Epithelial cell of esophagus (primary cell): ENCODE measurements at regions not wholly inside any gene's neighbourhood (a gene's known extent, or its start where the extent isn't known, plus 50 kb on each side); places are given as distances from the start of the nearest gene placed in this dataset.
A peak's percentile ranks its signal among the peaks of the same experiment; 100 is the strongest.
"Not testable (repeated sequence)": the region's sequence is repeated elsewhere in the genome, so short reads cannot be mapped to it uniquely, and the experiment has no call there.

Experiments
- DNase-seq: peaks from one replicate; pipeline ENCODE4 v3.0.0; 2010; ENCODE audit warnings: low read depth
- H3K4me3 ChIP-seq: 2 replicates; pipeline ENCODE4 v1.5.1; 2011; ENCODE audit warnings: mild to moderate bottlenecking, low read length, control low read depth
- CTCF ChIP-seq: IDR thresholded peaks from 2 replicates; pipeline ENCODE4 v1.5.1; 2011; ENCODE audit warnings: low read depth, mild to moderate bottlenecking, low read length, control low read depth, inconsistent platforms; ENCODE audit not compliant: insufficient read depth; ENCODE audit errors: missing control alignments

DNA sequence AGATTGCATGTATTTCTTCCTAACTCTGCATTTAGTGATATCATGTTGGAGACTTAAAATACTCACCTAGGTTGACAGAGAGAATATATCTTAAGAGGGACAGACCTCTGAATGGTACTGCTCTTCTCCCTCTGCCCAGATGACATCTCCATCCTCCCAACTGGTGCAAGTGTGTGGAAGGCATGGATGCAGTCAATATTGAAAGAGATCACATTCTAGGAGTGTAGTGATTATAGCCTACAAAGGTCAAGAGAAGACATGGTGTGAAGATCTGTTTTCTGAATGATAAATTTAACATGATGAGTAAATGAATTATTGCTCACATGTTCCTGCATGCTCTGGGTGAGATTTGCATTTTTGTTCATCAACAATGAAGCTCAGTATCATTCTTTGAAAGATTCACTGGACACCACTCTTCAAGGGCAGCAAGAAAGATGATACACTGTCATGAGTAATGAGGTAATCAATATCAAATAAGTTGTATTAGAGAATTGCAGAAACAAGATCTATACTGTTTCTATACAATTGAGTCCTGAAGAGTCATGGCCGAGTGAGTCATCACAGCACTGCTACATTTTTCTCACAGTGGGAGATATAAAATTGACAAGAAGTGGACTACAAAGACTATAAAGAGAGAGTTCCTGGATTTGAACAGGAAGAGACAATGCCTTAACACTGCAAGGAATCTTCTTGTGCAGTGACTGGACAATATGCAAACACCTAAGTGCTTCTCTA is 183.3 kb upstream of the KRR1 start:
- H3K4me3 ChIP-seq: no peak overlapping the region
- no peak for TF ChIP-seq CTCF
- peak; percentile 65 for DNase-seq

GRCh38 chr12:75692876-75693275 is 181.5 kb upstream of the KRR1 start:
- TF ChIP-seq CTCF: no peak
- no peak overlapping the region for H3K4me3 ChIP-seq
- DNase-seq: no peak

DNA sequence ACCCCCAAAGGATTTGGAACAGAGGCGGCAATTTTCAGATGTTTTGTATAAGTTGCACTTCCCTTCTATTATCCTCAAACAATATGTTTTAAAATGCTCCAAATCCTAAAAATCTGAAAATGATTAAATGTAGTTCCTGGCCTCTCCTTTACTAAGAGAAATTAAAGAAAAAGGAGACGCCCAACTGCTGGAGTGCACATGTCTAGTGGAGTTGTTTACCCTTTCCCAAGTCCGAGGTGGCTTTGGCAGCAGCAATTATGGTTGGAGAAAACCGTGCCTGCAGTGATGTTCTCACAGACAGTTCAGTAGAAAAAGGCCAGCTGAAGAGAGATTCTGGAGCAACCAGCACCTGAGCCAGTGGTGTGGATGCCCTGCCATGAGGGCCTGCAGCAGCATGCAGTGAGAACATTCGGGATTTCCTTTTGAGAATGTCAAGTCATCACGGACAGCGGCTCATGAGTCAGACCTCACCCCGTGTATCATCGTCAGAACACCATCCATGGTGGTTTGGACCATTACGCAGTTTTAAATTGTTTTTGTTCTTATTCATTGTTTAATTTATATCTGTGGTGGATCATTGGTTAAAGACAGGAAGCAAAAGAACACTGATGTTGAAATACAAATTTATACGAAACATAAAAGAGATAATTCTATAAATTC is 179.0 kb upstream of the KRR1 start:
- no peak overlapping the region for H3K4me3 ChIP-seq
- DNase-seq: peak; percentile 99
- TF ChIP-seq CTCF: no peak

GRCh38 chr12:75686233-75686632 is 174.8 kb upstream of the KRR1 start:
- not testable (repeated sequence) for DNase-seq, H3K4me3 ChIP-seq

GRCh38 chr12:75685617-75686225 is 174.3 kb upstream of the KRR1 start:
- H3K4me3 ChIP-seq: no peak overlapping the region
- no peak for DNase-seq
- TF ChIP-seq CTCF: no peak

DNA sequence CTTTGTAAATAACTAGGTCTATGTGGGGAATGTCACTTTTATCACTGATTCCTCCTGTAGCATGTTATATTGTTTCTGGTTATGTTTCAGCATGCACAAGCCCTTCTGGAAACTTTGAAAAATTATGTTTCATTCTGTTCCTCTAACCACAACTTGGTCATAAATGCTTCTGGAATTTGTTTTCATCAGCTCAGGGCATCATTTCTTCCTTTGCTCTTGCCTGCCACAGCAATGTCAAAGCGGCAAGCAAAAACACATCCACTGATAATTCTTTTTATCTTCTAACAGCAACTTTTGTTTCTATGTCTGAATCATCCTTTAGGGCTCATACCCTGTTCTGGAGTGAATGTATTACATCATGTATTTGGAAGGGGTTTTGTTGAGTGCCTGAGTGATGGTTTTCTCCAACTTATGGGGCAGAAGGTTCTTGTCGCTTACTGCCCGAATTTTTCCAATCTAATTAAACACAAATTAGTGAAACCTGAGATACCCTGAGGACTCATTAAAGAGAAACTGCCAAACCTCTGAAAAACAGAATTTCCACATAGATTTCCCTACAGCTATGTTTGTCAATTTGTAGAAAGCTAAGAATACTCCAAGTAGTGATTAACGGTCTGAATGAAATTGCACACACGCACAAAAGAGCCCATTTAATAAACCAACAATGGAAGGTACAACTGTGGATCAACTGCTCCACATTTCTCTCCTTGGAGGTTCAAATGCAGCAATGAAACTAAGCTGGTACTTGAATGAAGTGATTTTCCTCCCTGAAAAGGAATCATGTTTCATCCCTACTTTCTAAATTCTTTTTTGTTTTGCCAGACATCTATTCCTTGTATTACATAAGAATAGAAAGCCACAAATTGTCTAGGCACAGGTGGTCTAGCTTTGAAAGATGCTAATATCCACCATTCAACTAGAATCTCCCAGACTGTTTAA is 173.5 kb upstream of the KRR1 start:
- DNase-seq: peak; percentile 94
- TF ChIP-seq CTCF: no peak
- no peak overlapping the region for H3K4me3 ChIP-seq

GRCh38 chr12:75683995-75684586 is 172.7 kb upstream of the KRR1 start:
- DNase-seq, H3K4me3 ChIP-seq: not testable (repeated sequence)
